ENCODE measurements at regions not wholly inside any gene's neighbourhood (a gene's known extent, or its start where the extent isn't known, plus 50 kb on each side); places are given as distances from the start of the nearest gene placed in this dataset.

DNA sequence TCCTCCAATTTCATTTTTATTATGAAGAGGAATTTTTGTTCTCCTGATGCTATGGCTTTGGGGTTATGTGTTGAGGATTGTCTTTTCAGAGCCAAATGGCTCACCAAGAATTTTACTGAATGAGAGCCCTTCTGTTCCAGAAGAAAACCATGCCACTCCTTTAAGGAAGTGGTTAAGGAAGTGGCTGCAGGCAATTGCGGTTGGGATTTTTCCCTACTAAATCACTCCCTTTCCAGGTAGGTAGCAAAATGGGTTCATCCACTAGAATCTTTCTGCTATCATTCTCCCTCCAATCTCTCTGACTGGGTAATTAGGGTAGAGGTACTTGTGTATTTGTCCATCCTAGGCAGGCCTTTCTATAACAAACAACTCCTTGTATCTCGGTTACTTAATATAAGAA lies 163.1 kb downstream of the TTC8 start:
- DNase-seq (ENCODE audit: low read depth, low spot score), result no peak
- POLR2A ChIA-PET, result no interaction called here
- CTCF ChIA-PET, result no interaction called here
- TF ChIP-seq, protein P1, sequence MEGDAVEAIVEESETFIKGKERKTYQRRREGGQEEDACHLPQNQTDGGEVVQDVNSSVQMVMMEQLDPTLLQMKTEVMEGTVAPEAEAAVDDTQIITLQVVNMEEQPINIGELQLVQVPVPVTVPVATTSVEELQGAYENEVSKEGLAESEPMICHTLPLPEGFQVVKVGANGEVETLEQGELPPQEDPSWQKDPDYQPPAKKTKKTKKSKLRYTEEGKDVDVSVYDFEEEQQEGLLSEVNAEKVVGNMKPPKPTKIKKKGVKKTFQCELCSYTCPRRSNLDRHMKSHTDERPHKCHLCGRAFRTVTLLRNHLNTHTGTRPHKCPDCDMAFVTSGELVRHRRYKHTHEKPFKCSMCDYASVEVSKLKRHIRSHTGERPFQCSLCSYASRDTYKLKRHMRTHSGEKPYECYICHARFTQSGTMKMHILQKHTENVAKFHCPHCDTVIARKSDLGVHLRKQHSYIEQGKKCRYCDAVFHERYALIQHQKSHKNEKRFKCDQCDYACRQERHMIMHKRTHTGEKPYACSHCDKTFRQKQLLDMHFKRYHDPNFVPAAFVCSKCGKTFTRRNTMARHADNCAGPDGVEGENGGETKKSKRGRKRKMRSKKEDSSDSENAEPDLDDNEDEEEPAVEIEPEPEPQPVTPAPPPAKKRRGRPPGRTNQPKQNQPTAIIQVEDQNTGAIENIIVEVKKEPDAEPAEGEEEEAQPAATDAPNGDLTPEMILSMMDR (IDR thresholded peaks at IDR 0.05; ENCODE audit: insufficient read depth, low read length, missing control alignments), result no peak
- H3K4me3 ChIP-seq (ENCODE audit: low read depth, low read length), result no peak overlapping the region

DNA sequence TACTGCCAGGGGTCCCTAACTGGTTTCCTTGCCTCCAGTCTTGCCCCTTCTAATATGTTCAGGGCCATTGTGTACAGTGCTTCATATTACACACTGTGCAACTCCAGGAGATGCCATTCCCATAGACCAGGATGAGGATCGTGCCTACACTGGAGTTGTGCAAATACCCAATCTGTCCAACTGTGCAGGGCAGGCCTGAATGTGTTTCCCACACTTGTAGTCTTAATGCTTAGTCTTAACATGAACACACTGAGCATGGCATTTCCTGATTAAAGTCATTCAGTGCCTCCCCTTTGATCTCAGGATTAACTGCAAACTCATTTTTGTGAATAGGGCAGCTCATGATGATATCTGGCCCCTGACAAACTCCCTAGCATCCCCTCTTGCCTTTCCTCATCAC lies 165.5 kb downstream of the TTC8 start:
- ChIA-PET CTCF (no interaction called here), POLR2A (no interaction called here)
- TF ChIP-seq, protein P1 (IDR thresholded peaks at IDR 0.05; ENCODE audit: insufficient read depth, low read length, missing control alignments), result no peak

DNA sequence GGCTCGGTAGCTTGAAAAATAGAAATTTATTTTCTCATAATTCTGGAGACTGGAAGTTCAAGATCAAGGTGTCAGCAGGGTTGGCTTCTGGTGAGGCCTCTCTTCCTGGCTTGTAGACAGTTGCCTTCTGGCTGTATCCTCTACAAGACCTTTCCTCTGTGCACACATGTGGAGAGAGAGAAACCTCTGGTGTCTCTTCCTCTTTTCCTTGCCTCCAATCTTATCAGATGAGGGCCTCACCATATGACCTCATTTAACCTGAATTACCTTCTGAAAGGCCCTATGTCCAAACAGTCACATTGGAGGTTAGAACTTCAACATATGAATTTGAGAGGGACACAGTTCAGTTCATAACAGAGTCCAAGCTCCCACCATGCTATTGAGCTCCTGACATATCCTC lies 166.4 kb downstream of the TTC8 start:
- CTCF ChIA-PET, result no interaction called here

More for the DNA sequence above, 165.5 kb downstream of the TTC8 start:
- no peak overlapping the region for H3K4me3 ChIP-seq (ENCODE audit: low read depth, low read length)
- DNase-seq (ENCODE audit: low read depth, low spot score), result no peak

DNA sequence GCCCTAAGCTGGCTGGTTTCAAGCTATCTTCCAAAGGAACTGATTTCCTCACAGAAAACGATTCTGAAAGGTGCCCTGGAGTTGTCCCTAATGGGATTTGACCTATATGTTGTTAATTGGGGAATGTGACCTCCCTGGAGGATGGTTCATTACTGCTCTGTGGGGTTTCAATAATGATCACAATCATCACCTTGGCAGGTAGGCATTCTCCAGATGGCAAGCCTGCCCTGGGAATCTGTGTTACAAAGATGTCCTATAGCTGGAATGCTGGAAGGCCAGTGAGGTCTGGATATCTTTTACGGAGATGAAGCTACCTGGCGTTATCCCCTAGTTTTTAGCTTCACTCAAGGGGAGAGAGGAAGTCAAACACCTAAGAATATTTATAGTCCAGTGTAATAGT lies 167.6 kb downstream of the TTC8 start:
- TF ChIP-seq, protein P1 (IDR thresholded peaks at IDR 0.05; ENCODE audit: insufficient read depth, low read length, missing control alignments), result no peak
- ChIA-PET CTCF (no interaction called here), POLR2A (no interaction called here)
- DNase-seq (ENCODE audit: low read depth, low spot score), result no peak
- no peak overlapping the region for H3K4me3 ChIP-seq (ENCODE audit: low read depth, low read length)

More for the DNA sequence above, 166.4 kb downstream of the TTC8 start:
- DNase-seq (ENCODE audit: low read depth, low spot score), result no peak
- POLR2A ChIA-PET, result no interaction called here
- TF ChIP-seq, protein P1 (IDR thresholded peaks at IDR 0.05; ENCODE audit: insufficient read depth, low read length, missing control alignments), result no peak
- H3K4me3 ChIP-seq (ENCODE audit: low read depth, low read length), result no peak overlapping the region

DNA sequence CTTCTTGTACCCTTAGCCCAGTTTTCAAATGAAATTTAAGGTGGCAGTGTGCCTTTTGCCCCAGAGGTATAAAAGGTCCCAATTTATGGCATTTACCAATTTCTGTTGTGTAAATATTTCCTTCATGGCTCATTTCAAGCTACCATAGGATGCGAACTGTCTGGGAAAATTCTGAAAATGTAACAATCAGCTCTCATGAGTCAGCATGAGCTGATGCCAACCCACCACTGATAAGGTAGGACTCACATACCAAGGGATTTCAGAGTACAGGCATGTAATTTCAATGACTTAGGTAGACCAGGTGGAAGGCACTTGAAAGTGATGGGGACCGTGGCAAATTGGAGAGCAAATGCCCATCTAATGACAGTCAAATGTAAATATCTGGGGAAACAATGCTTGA lies 169.5 kb downstream of the TTC8 start:
- ChIA-PET CTCF (interaction anchor here (1.3 kb wide), 1 partner anchor 11 kb away, joined by 4 read pairs; no protein-coding TSS in a partner anchor), POLR2A (no interaction called here)
- DNase-seq (ENCODE audit: low read depth, low spot score), result no peak
- H3K4me3 ChIP-seq (ENCODE audit: low read depth, low read length), result no peak overlapping the region
- TF ChIP-seq, protein P1 (IDR thresholded peaks at IDR 0.05; ENCODE audit: insufficient read depth, low read length, missing control alignments), result no peak

DNA sequence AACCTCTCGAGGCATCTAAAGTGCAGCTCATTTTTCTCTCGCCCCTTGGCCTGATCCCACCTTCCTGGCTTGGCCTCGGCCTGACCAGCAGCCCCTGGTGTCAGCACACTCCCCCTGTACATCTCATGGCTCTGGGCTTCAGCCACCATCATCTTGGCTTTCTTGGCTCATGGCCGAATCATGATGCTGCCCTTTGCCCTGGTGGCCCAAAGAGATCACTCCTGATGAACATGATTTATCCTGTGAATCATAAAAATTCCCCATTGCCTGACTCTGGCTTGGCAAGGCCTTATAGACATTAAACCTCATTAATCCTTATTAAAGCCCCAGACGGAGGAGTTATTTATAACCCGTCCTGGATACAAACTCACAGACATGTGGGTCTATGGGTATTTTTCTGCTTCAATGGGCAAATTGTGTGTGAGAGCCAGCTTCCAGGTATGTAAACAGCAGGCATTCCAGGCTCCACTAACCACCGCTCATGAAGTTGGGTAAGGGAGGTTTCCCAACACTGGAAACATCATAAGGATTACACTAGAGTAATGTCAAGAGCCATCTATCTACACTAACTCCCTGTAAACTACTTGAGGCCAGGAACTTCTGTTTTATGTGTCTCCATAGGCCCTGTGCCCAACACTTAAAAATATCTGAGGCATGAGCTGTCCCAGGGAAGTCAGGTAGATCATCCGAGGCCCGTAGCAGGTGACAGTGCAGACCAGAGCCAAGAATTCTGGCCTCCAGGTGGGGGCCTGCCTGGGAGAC lies 171.2 kb downstream of the TTC8 start:
- CTCF ChIA-PET, result no interaction called here
- peak; percentile 82 for DNase-seq (ENCODE audit: low read depth, low spot score)
- TF ChIP-seq, protein P1 (IDR thresholded peaks at IDR 0.05; ENCODE audit: insufficient read depth, low read length, missing control alignments), result no peak
- no peak overlapping the region for H3K4me3 ChIP-seq (ENCODE audit: low read depth, low read length)
- POLR2A ChIA-PET, result no interaction called here
